Right lobe of liver (tissue), 4 donors: ENCODE measurements at regions not wholly inside any gene's neighbourhood (a gene's known extent, or its start where the extent isn't known, plus 50 kb on each side); places are given as distances from the start of the nearest gene placed in this dataset.

Source experiments
- CTCF ChIP-seq, 4 donors: fragments of 200-600 bp in 3 of 4; fragments of 450-650 bp in 1 of 4; IDR thresholded peaks; one replicate each; pipeline versions ENCODE4 v1.5.1 to v1.8.0; 2016 to 2022; ENCODE audit warnings: antibody characterized with exemption in 4 of 4, mild to moderate bottlenecking in 2 of 4
- POLR2A ChIP-seq: fragments of 450-650 bp; IDR thresholded peaks from one replicate; pipeline ENCODE4 v1.6.1; 2017; ENCODE audit warnings: antibody characterized with exemption, mild to moderate bottlenecking
- donor health status: DM: no; HTN: no; CAD: no.
- donor health status: DM: no; HTN: no; CAD: no.
- donor health status: DM: no; HTN: yes; CAD: no.

GRCh38 chr9:24385077-24385476 is 160.6 kb downstream of the IZUMO3 start:
- TF ChIP-seq CTCF (IDR thresholded peaks at IDR 0.05) (no peak), POLR2A (no peak)
